ENCODE measurements at regions not wholly inside any gene's neighbourhood (a gene's known extent, or its start where the extent isn't known, plus 50 kb on each side); places are given as distances from the start of the nearest gene placed in this dataset.

DNA sequence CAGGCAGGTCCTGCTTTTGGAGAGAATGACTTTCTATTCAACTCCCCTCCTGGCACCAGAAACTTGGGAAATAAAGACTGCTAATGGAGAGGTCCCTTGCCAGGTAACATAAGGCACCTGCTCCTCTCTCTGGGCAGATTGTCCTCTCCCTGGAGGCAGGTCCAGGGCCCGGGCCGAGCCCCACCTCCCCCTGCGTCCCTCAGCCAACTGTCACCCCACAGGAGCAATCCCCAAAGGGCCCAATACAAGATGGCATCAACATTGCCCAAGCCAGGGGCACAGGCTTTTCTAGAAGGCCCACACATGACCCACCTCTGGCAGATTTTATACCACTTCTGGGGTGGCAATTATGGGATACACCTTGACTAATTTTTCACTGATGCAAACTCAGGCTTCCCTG is 145.2 kb downstream of the HERPUD2 start:
- WGBS, 5 donors: 83 to 93% (median 92%) methylated on average over 3 of the region's 3 CpGs
- Histone ChIP-seq H3K27me3 (peaks cover 0 to 12% (median 0%) of the 10 kb centered on the region in 3 donors), H3K4me3 (no peak overlapping the region), H3K27ac (no peak overlapping the region), H3K9me3 (no peaks in the 10 kb centered on the region), H3K36me3 (no peaks in the 10 kb centered on the region), H3K4me1 (no peaks in the 10 kb centered on the region)
- DNase-seq: no peak
- TF ChIP-seq, protein P1, sequence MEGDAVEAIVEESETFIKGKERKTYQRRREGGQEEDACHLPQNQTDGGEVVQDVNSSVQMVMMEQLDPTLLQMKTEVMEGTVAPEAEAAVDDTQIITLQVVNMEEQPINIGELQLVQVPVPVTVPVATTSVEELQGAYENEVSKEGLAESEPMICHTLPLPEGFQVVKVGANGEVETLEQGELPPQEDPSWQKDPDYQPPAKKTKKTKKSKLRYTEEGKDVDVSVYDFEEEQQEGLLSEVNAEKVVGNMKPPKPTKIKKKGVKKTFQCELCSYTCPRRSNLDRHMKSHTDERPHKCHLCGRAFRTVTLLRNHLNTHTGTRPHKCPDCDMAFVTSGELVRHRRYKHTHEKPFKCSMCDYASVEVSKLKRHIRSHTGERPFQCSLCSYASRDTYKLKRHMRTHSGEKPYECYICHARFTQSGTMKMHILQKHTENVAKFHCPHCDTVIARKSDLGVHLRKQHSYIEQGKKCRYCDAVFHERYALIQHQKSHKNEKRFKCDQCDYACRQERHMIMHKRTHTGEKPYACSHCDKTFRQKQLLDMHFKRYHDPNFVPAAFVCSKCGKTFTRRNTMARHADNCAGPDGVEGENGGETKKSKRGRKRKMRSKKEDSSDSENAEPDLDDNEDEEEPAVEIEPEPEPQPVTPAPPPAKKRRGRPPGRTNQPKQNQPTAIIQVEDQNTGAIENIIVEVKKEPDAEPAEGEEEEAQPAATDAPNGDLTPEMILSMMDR (IDR thresholded peaks at IDR 0.05): no peak
- TF ChIP-seq POLR2AphosphoS5 (IDR thresholded peaks at IDR 0.05) (no peak), POLR2A (IDR thresholded peaks at IDR 0.05) (no peak), EP300 (IDR thresholded peaks at IDR 0.05) (no peak)
- intact Hi-C loops (cut with DNase I; ENCODE audit: low total_unique reads): no loop called here

DNA sequence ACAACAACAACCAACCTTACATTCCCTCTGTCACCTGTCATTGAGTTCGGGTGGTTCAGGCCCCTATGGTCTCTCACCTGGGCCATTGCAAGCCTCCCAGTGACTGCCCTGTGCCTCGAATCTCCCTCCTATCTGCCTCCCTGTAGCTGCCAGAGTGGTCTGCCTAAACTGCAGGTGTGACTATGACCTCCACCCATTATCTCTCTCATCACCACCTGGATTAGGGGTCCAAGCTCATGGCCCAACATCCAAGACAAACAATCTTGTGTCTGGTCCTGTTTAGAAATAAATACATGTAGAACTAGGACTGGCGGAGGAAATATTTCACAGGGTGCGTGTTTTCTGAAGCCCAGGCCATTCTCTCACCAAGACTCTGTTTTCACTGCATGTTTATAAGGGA is 146.6 kb downstream of the HERPUD2 start:
- TF ChIP-seq POLR2AphosphoS5 (IDR thresholded peaks at IDR 0.05): no peak
- TF ChIP-seq POLR2A (IDR thresholded peaks at IDR 0.05): no peak
- TF ChIP-seq, protein P1 (IDR thresholded peaks at IDR 0.05): no peak
- TF ChIP-seq EP300 (IDR thresholded peaks at IDR 0.05): no peak
- Histone ChIP-seq H3K27ac (no peak overlapping the region), H3K9me3 (no peaks in the 10 kb centered on the region), H3K4me3 (no peak overlapping the region), H3K36me3 (no peaks in the 10 kb centered on the region), H3K27me3 (peaks cover 0 to 12% (median 0%) of the 10 kb centered on the region in 3 donors), H3K4me1 (no peaks in the 10 kb centered on the region)
- WGBS, 5 donors: 79 to 90% (median 81%) methylated on average over 4 of the region's 4 CpGs
- DNase-seq: no peak
- intact Hi-C loops (cut with DNase I; ENCODE audit: low total_unique reads): no loop called here

DNA sequence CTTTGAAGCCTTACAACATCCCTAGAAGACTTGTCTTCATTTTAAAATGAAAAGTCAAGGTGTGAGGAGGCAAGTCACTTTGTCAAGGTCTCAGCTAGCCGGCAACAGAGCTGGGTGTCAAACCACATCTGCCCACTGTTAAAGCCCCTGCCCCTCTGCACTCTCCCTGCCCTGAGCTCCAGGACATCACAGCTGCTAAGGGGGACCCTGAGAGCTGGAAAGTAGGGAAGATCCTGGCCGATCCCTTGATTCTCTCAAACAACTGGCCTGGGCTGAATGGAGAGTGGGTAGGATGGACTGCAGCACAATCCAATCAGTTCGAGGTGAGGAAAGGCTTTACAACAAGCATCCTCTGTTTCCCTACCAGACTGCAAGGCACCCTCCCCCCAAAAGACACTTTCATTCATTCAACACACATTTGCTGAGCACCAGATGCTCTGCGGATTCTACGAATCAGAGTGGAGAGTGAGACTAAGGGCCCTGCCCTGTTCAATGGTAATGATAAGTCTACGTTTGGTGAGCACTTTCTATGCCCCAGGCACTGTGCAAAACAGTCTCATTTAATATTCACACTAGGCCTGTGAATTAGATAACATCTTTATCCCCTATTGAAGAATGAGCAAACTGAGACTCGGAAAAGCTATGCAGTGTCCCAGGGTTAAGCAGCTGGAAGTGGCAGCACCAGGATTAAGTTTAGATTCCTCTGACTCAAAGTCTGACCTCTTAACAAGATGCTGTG is 148.1 kb downstream of the HERPUD2 start:
- no peak for DNase-seq
- H3K27ac ChIP-seq: no peak overlapping the region
- H3K36me3 ChIP-seq: no peaks in the 10 kb centered on the region
- TF ChIP-seq EP300 (IDR thresholded peaks at IDR 0.05): no peak
- no peak for TF ChIP-seq POLR2A (IDR thresholded peaks at IDR 0.05)
- TF ChIP-seq, protein P1 (IDR thresholded peaks at IDR 0.05): no peak
- TF ChIP-seq POLR2AphosphoS5 (IDR thresholded peaks at IDR 0.05): no peak
- no peak overlapping the region for H3K4me3 ChIP-seq
- intact Hi-C loops (cut with DNase I; ENCODE audit: low total_unique reads): no loop called here
- WGBS, 5 donors: 65 to 75% (median 73%) methylated on average over 7 of the region's 7 CpGs
- H3K27me3 ChIP-seq: peaks cover 0 to 12% (median 0%) of the 10 kb centered on the region in 3 donors
- no peaks in the 10 kb centered on the region for H3K9me3 ChIP-seq
- no peaks in the 10 kb centered on the region for H3K4me1 ChIP-seq

DNA sequence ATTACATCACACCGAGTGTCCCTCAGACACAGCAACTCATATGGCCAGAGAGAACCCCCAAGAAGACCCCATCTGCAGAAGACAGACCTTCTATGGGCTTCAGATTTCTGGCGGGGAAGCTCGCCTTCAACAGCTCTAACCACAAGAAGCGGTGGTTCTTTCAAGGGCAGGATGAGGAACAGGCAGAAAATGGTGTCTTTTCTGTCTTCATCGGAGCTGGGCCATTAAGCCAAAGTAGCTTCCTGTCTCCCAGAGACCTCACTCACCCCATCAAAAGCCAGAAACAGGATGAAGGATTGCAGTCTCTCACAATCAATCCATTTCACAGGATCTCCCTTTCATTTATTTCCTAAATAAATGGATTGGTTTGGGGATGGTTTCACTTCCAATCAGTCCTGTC is 149.1 kb downstream of the HERPUD2 start:
- TF ChIP-seq POLR2A (IDR thresholded peaks at IDR 0.05) (no peak), POLR2AphosphoS5 (IDR thresholded peaks at IDR 0.05) (no peak), EP300 (IDR thresholded peaks at IDR 0.05) (no peak)
- TF ChIP-seq, protein P1 (IDR thresholded peaks at IDR 0.05): no peak
- Histone ChIP-seq H3K4me1 (no peaks in the 10 kb centered on the region), H3K27ac (no peak overlapping the region), H3K36me3 (no peaks in the 10 kb centered on the region), H3K4me3 (no peak overlapping the region), H3K27me3 (peaks cover 0 to 12% (median 0%) of the 10 kb centered on the region in 3 donors), H3K9me3 (no peaks in the 10 kb centered on the region)
- DNase-seq: no peak
- 69 to 86% (median 74%) methylated on average over 4 to 5 of the region's 5 CpGs for WGBS, 5 donors
- intact Hi-C loops (cut with DNase I; ENCODE audit: low total_unique reads): no loop called here
